ENCODE measurements at regions not wholly inside any gene's neighbourhood (a gene's known extent, or its start where the extent isn't known, plus 50 kb on each side); places are given as distances from the start of the nearest gene placed in this dataset.
"Not testable (repeated sequence)": the region's sequence is repeated elsewhere in the genome, so short reads cannot be mapped to it uniquely, and the experiment has no call there.

GRCh38 chr11:71723991-71724390 lies 109.0 kb upstream of the DEFB108B start:
- DNase-seq: not testable (repeated sequence)

GRCh38 chr11:71730748-71731147 lies 102.3 kb upstream of the DEFB108B start:
- not testable (repeated sequence) for DNase-seq

GRCh38 chr11:71734368-71734767 lies 98.6 kb upstream of the DEFB108B start:
- DNase-seq: peak; percentile 50 to 63

GRCh38 chr11:71738317-71738716 lies 94.7 kb upstream of the DEFB108B start:
- DNase-seq: peak; percentile 54 to 79

GRCh38 chr11:71743385-71743784 lies 89.6 kb upstream of the DEFB108B start:
- DNase-seq: peak; percentile 89 to 95
- TF ChIP-seq POLR2A (IDR thresholded peaks at IDR 0.05; ENCODE audit: low read length): peak; percentile 41

GRCh38 chr11:71745656-71746055 lies 87.3 kb upstream of the DEFB108B start:
- DNase-seq: not testable (repeated sequence)

- not testable (repeated sequence) for DNase-seq
These were observed 86.7 kb upstream of the DEFB108B start for GRCh38 chr11:71746263-71746662.

GRCh38 chr11:71748965-71749620 lies 83.9 kb upstream of the DEFB108B start:
- DNase-seq: peak in 1 of 2 experiments; percentile 28

GRCh38 chr11:71750908-71751307 lies 82.1 kb upstream of the DEFB108B start:
- DNase-seq: not testable (repeated sequence)

- DNase-seq: peak; percentile 71 to 81
These were observed 68.1 kb upstream of the DEFB108B start for GRCh38 chr11:71764695-71765491.

- not testable (repeated sequence) for DNase-seq
These were observed 66.0 kb upstream of the DEFB108B start for GRCh38 chr11:71767016-71767415.

- DNase-seq: peak in 1 of 2 experiments; percentile 12
These were observed 60.8 kb upstream of the DEFB108B start for GRCh38 chr11:71772193-71772592.

- DNase-seq: no peak
- no peak for TF ChIP-seq POLR2A (IDR thresholded peaks at IDR 0.05; ENCODE audit: low read length)
- TF ChIP-seq GATA1 (IDR thresholded peaks at IDR 0.05; ENCODE audit: low read depth, low read length): no peak
These were observed 58.3 kb upstream of the DEFB108B start for GRCh38 chr11:71774603-71775222.

GRCh38 chr11:71780116-71780515 lies 52.9 kb upstream of the DEFB108B start:
- DNase-seq: not testable (repeated sequence)

- peak in 1 of 2 experiments; percentile 48 for DNase-seq
These were observed 52.2 kb upstream of the DEFB108B start for GRCh38 chr11:71780771-71781170.

GRCh38 chr11:71781491-71781890 lies 51.5 kb upstream of the DEFB108B start:
- DNase-seq: not testable (repeated sequence)

- peak in 1 of 2 experiments; percentile 12 for DNase-seq
These were observed 50.7 kb upstream of the DEFB108B start for GRCh38 chr11:71782229-71782861.

GRCh38 chr11:71783191-71783590 lies 49.8 kb upstream of the DEFB108B start:
- peak; percentile 22 to 39 for DNase-seq
